HG03103 (cell line): ENCODE measurements at regions not wholly inside any gene's neighbourhood (a gene's known extent, or its start where the extent isn't known, plus 50 kb on each side); places are given as distances from the start of the nearest gene placed in this dataset.

Source experiments
- ATAC-seq: cut with Tn5 transposase; IDR thresholded peaks from one replicate; pipeline ENCODE4 v1.9.1; 2021; ENCODE audit warnings: low read depth; ENCODE audit not compliant: unreplicated experiment

- no peak for ATAC-seq
Measured at GRCh38 chr13:30108216-30108912, 199.0 kb downstream of the KATNAL1 start.

GRCh38 chr13:30107521-30108136 is 199.7 kb downstream of the KATNAL1 start:
- ATAC-seq: no peak

- no peak for ATAC-seq
Measured at GRCh38 chr13:30107121-30107520, 200.2 kb downstream of the KATNAL1 start.

GRCh38 chr13:30105381-30105780 is 202.0 kb downstream of the KATNAL1 start:
- ATAC-seq: no peak

- ATAC-seq: no peak
Measured at GRCh38 chr13:30103161-30103840, 204.1 kb downstream of the KATNAL1 start.

- ATAC-seq: no peak
Measured at GRCh38 chr13:30100226-30100625, 207.1 kb downstream of the KATNAL1 start.

- no peak for ATAC-seq
Measured at GRCh38 chr13:30097701-30098100, 209.7 kb downstream of the KATNAL1 start.

- ATAC-seq: no peak
Measured at GRCh38 chr13:30097089-30097488, 210.3 kb downstream of the KATNAL1 start.

GRCh38 chr13:30094015-30094414 is 213.3 kb downstream of the KATNAL1 start:
- no peak for ATAC-seq

- no peak for ATAC-seq
Measured at GRCh38 chr13:30093236-30093635, 214.1 kb downstream of the KATNAL1 start.

- no peak for ATAC-seq
Measured at GRCh38 chr13:30091691-30092090, 215.7 kb downstream of the KATNAL1 start.

- no peak for ATAC-seq
Measured at GRCh38 chr13:30091035-30091434, 216.3 kb downstream of the KATNAL1 start.

GRCh38 chr13:30088312-30088855 is 219.0 kb downstream of the KATNAL1 start:
- ATAC-seq: no peak

GRCh38 chr13:30085087-30085486 is 222.3 kb downstream of the KATNAL1 start:
- ATAC-seq: no peak

- ATAC-seq: no peak
Measured at GRCh38 chr13:30082391-30082790, 225.0 kb downstream of the KATNAL1 start.

GRCh38 chr13:30081331-30081730 is 226.0 kb downstream of the KATNAL1 start:
- no peak for ATAC-seq

GRCh38 chr13:30079501-30079900 is 227.8 kb downstream of the KATNAL1 start:
- no peak for ATAC-seq

GRCh38 chr13:30078059-30078458 is 227.6 kb upstream of the UBL3 start:
- no peak for ATAC-seq

- no peak for ATAC-seq
Measured at GRCh38 chr13:30077240-30077735, 226.9 kb upstream of the UBL3 start.

- ATAC-seq: no peak
Measured at GRCh38 chr13:30074955-30075614, 224.7 kb upstream of the UBL3 start.

GRCh38 chr13:30074431-30074830 is 224.0 kb upstream of the UBL3 start:
- no peak for ATAC-seq
